Muscle layer of duodenum (tissue), 2 donors: ENCODE measurements at regions not wholly inside any gene's neighbourhood (a gene's known extent, or its start where the extent isn't known, plus 50 kb on each side); places are given as distances from the start of the nearest gene placed in this dataset.
"Not testable (repeated sequence)": the region's sequence is repeated elsewhere in the genome, so short reads cannot be mapped to it uniquely, and the experiment has no call there.

ENCODE experiments used
- H3K27ac ChIP-seq: one replicate; pipeline ENCODE4 v1.7.0; 2013; ENCODE audit warnings: mild to moderate bottlenecking, low read length
- H3K27me3 ChIP-seq: one replicate; pipeline ENCODE4 v1.7.0; 2013; ENCODE audit warnings: low read depth, mild to moderate bottlenecking, control low read depth, low read length
- H3K36me3 ChIP-seq, 2 donors: one replicate each; pipeline ENCODE4 v1.7.0; 2013; ENCODE audit warnings: low read length in 2 of 2, control low read depth in 1 of 2, mild to moderate bottlenecking in 1 of 2; ENCODE audit not compliant: insufficient read depth in 2 of 2, control insufficient read depth in 1 of 2
- H3K4me1 ChIP-seq, 2 donors: one replicate each; pipeline ENCODE4 v1.7.0; 2013; ENCODE audit warnings: low read length in 2 of 2, mild to moderate bottlenecking in 2 of 2, control low read depth in 1 of 2, moderate library complexity in 1 of 2; ENCODE audit not compliant: insufficient read depth in 2 of 2, control insufficient read depth in 1 of 2
- H3K4me3 ChIP-seq, 2 donors: one replicate each; pipeline ENCODE4 v1.7.0; 2013; ENCODE audit warnings: low read length in 2 of 2, low read depth in 1 of 2, mild to moderate bottlenecking in 1 of 2
- H3K9me3 ChIP-seq, 2 donors: one replicate each; pipeline ENCODE4 v1.7.0; 2013; ENCODE audit warnings: low read length in 2 of 2, control low read depth in 1 of 2, mild to moderate bottlenecking in 1 of 2; ENCODE audit not compliant: control insufficient read depth in 1 of 2
- donor health status: healthy.

DNA sequence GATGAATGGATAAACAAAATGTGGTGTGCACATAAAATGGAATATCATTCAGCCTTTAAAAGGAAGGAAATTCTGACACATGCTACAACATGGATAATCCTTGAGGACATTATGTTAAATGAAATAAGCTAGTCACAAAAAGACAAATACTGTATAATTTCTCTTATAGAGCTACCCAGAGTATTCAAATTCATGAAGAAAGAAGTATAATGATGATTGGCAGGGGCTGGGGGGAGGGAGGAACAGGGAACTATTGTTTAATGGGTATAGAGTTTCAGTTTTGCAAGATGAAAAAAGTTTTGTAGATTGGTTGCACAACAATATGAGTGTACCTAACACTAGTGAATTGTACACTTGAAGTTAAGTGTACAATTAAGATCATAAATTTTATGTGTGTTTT lies 153.9 kb upstream of the STK26 start:
- Histone ChIP-seq H3K4me1 (no peaks in the 10 kb centered on the region), H3K27me3 (no peaks in the 10 kb centered on the region), H3K9me3 (no peaks in the 10 kb centered on the region), H3K27ac (no peak overlapping the region), H3K4me3 (no peak overlapping the region), H3K36me3 (no peaks in the 10 kb centered on the region)

DNA sequence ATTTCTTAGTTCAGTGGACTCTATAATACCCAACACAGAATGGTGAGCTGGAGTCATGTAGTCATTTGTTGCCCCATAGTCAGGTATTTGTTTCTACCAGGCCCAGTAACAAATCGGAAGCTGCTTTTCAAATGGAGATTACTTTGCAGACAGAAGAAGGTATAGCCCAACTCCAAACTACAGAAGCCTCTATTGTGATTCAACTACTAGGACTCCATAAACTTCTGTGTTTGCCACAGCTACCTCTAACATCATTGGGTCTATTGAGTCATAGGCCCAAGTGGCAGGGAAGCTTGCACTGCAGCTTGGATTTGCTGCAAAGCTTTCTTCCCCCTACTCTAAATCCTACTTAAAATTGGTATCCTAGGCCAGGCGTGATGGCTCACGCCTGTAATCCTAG lies 148.8 kb upstream of the STK26 start:
- no peaks in the 10 kb centered on the region for H3K4me1 ChIP-seq
- H3K36me3 ChIP-seq = no peaks in the 10 kb centered on the region
- H3K9me3 ChIP-seq = no peaks in the 10 kb centered on the region
- no peak overlapping the region for H3K27ac ChIP-seq
- H3K27me3 ChIP-seq = no peaks in the 10 kb centered on the region
- H3K4me3 ChIP-seq = no peak overlapping the region

DNA sequence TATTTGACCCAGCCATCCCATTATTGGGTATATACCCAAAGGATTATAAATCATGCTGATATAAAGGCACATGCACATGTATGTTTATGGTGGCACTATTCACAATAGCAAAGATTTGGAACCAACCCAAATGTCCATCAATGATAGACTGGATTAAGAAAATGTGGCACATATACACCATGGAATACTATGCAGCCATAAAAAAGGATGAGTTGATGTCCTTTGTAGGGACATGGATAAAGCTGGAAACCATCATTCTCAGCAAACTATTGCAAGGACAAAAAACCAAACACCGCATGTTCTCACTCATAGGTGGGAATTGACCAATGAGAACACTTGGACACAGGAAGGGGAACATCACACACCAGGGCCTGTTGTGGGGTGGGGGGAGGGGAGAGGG lies 147.3 kb upstream of the STK26 start:
- not testable (repeated sequence) for H3K9me3 ChIP-seq, H3K27ac ChIP-seq, H3K36me3 ChIP-seq, H3K4me1 ChIP-seq, H3K4me3 ChIP-seq, H3K27me3 ChIP-seq

DNA sequence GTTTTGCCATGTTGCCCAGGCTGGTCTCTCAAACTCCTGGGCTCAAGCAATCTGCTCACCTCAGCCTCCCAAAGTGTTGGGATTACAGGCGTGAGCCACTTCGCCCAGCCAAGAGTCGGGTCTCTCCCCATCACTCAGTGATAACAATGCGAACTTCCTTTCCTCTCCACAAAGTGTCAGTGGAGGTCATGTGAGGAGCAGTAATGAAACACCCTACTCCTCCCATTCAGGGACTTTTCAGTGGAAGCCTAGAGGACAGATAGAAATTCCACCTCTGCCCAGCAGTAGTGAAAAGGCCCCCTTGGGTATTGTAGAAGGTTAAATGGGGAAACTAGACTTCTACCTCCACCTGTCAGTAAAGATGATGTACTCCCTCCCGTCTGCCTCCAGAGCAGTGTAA lies 141.9 kb upstream of the STK26 start:
- H3K4me3 ChIP-seq = no peak overlapping the region
- no peaks in the 10 kb centered on the region for H3K4me1 ChIP-seq
- no peak overlapping the region for H3K27ac ChIP-seq
- no peaks in the 10 kb centered on the region for H3K27me3 ChIP-seq
- peaks cover 0 to 4% of the 10 kb centered on the region in 2 donors for H3K9me3 ChIP-seq
- no peaks in the 10 kb centered on the region for H3K36me3 ChIP-seq

DNA sequence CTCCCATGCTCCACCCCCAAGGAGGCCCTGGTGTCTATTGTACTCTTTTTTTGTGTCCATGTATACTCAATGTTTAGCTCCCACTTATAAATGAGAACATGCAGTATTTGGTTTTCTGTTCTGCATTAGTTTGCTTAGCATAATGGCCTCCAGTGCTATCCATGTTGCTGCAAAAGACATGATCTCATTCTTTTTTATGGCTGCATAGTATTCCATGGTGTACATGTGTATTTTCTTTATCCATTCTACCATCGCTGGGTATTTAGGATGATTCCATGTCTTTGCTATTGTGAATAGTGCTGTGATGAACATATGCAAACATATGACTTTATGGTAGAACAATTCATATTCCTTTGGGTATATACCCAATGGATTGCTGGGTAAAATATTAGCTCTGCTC lies 138.1 kb upstream of the STK26 start:
- not testable (repeated sequence) for H3K27ac ChIP-seq, H3K9me3 ChIP-seq, H3K27me3 ChIP-seq, H3K4me1 ChIP-seq, H3K4me3 ChIP-seq, H3K36me3 ChIP-seq

DNA sequence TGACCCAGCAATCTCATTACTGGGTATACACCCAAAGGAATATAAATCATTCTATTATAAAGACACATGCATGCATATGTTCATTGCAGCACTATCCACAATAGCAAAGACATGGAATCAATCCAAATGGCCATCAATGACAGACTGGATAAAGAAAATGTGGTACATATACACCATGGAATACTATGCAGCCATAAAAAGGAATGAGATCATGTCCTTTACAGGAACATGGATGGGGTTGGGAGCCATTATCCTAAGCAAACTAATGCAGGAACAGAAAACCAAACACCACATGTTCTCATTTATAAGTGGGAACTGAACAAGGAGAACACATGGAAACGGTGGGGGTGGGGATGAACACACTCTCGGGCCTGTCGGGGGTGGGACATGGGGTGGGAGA lies 129.2 kb upstream of the STK26 start:
- not testable (repeated sequence) for H3K4me3 ChIP-seq, H3K9me3 ChIP-seq, H3K27ac ChIP-seq, H3K36me3 ChIP-seq, H3K4me1 ChIP-seq, H3K27me3 ChIP-seq

DNA sequence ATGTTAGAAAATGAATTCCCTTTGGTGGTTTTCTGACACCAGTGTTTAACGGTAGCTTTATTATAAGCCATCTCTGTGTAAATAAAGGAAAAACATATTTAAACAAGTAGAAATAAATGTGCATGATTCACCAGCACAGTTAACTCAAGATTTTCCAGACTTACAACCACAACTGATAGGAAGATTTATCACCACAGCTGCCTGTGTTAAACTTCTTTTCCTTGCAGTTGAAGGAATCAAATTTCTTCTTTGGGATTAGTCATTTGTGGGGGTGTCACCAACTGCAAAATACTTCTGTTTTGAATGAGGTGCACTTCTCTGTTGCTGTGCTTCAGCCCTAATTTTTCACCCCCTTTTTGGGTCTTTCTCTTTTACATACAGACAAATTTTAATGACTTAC lies 128.1 kb upstream of the STK26 start:
- H3K27me3 ChIP-seq = no peaks in the 10 kb centered on the region
- no peaks in the 10 kb centered on the region for H3K9me3 ChIP-seq
- no peak overlapping the region for H3K27ac ChIP-seq
- no peak overlapping the region for H3K4me3 ChIP-seq
- no peaks in the 10 kb centered on the region for H3K36me3 ChIP-seq
- H3K4me1 ChIP-seq = no peaks in the 10 kb centered on the region

DNA sequence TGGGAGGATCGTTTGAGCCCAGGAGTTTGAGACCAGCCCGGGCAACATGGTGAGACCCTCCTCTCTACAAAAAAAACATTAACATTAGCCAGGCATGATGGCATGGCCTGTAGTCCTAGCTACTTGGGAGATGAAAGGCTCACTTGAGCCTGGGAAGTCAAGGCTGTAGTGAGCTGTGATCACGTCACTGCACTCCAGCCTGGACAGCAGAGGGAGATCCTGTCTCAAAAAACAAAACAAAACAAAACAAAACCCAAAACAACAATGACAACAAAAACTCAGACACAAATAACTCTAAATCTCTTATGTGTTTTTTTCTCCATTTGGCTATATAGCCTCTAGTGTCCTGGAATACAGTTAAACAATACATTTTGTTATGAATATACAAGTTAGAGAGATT lies 127.3 kb upstream of the STK26 start:
- H3K9me3 ChIP-seq = no peaks in the 10 kb centered on the region
- H3K27me3 ChIP-seq = no peaks in the 10 kb centered on the region
- no peak overlapping the region for H3K4me3 ChIP-seq
- no peak overlapping the region for H3K27ac ChIP-seq
- no peaks in the 10 kb centered on the region for H3K4me1 ChIP-seq
- no peaks in the 10 kb centered on the region for H3K36me3 ChIP-seq

DNA sequence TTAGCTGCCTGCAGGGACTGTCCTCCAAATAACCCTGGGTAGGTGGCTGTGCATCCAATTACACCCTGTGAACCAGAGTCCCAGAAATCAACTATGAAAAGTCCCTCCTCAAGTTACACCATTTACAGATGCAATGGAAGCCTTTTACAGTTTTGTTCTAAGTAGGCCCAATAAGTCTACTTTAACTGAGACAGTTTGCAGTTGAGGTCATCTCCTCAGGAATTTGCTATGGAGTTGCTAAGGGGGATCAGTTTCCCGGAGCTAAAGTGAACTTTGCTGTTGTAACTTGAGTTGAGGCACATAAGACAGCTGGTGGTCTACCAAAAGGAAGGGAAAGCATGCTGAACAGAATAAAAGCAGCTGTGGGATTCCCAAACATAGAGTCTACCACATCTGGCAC lies 121.6 kb upstream of the STK26 start:
- H3K4me3 ChIP-seq = no peak overlapping the region
- H3K4me1 ChIP-seq = no peaks in the 10 kb centered on the region
- no peak overlapping the region for H3K27ac ChIP-seq
- no peaks in the 10 kb centered on the region for H3K9me3 ChIP-seq
- no peaks in the 10 kb centered on the region for H3K36me3 ChIP-seq
- no peaks in the 10 kb centered on the region for H3K27me3 ChIP-seq

DNA sequence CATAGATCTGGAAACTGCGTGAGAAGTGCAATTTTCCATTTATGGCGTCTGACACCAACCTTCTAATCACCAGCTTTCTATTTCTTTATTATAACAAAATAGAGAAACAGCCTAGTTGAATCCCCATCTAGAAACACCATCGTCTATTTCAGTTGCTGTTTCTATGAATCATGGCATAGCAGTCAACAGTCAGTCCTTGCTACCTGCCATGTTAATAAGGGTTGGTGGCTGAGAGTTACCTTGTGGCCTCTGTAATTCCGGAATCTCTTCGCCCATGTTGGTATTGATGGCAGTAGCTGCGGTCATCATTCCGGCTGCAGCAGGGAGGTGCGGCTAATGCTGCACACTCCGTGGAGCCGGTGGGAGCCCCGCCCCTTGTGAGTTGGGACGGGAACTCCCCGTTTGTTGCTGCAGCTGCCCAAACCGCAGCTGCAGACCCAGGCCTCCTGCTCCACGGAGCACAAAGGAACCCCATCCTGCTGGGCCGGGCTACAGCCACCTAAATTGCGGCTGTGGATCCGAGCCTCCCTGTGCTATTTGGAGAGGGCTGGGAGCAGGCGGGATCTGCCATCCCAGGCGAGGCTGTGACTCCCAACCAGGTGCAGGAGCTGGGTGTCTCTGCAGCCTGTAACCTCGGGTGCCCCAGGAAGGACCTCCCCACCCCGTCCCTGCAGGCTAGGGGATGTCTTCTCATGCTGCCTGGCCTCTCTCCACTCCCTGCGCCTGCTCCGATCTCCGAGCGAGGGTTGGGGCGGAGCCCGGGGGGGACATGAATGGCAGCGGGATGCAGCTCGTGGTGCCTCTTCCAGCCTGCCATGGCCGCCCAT lies 115.4 kb upstream of the STK26 start:
- no peaks in the 10 kb centered on the region for H3K4me1 ChIP-seq
- H3K36me3 ChIP-seq = no peaks in the 10 kb centered on the region
- no peaks in the 10 kb centered on the region for H3K27me3 ChIP-seq
- H3K27ac ChIP-seq = no peak overlapping the region
- no peaks in the 10 kb centered on the region for H3K9me3 ChIP-seq
- no peak overlapping the region for H3K4me3 ChIP-seq

DNA sequence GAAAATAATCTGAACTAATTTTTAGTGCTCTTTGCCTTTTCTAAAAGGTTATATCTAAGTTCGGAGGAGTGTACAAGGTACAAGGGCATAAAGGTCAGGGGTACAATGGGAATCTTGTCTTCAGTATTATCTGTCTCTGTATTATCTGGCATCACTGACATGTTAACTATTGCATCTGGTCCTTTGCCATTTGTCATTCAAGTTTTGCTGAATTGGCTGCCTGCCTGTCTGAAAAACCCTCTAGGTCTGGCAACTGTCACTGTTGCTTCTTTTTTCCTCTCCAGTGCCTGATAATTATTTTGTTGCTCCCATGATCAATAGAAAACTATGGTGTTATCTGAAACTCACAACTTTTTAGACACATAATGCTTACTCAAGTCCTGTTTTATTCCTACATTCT lies 112.5 kb upstream of the STK26 start:
- Histone ChIP-seq H3K9me3 (no peaks in the 10 kb centered on the region), H3K27me3 (no peaks in the 10 kb centered on the region), H3K4me3 (no peak overlapping the region), H3K4me1 (no peaks in the 10 kb centered on the region), H3K27ac (no peak overlapping the region), H3K36me3 (no peaks in the 10 kb centered on the region)

DNA sequence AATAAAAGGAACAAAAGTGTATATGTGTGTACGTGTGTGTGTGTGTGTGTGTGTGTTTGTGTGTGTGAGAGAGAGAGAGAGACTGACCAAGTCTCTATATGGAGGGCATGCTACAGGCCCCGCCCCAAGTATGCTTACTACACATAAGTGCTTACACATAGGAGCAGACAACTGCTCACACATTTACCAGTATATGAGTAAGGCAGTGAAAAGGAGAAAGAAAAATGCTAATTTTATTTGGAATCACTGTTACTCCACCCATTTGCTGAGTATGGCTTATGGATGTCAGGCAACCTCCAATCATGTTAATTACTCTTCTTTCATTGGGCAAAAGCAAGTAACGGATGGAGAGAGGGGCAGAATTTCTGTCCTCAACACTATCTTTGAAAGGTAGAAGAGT lies 107.6 kb upstream of the STK26 start:
- Histone ChIP-seq H3K36me3 (no peaks in the 10 kb centered on the region), H3K4me1 (no peaks in the 10 kb centered on the region), H3K27ac (no peak overlapping the region), H3K9me3 (no peaks in the 10 kb centered on the region), H3K27me3 (no peaks in the 10 kb centered on the region), H3K4me3 (no peak overlapping the region)
